ENCODE measurements at regions not wholly inside any gene's neighbourhood (a gene's known extent, or its start where the extent isn't known, plus 50 kb on each side); places are given as distances from the start of the nearest gene placed in this dataset.

- TF ChIP-seq ZNF462 (CRISPR knock-in tag; IDR thresholded peaks at IDR 0.05): no peak
- TF ChIP-seq CREB1 (CRISPR knock-in tag; IDR thresholded peaks at IDR 0.05; ENCODE audit: low read depth): no peak
These were observed 394.5 kb downstream of the MFSD1 start (continued) for GRCh38 chr3:159196359-159196758.

DNA sequence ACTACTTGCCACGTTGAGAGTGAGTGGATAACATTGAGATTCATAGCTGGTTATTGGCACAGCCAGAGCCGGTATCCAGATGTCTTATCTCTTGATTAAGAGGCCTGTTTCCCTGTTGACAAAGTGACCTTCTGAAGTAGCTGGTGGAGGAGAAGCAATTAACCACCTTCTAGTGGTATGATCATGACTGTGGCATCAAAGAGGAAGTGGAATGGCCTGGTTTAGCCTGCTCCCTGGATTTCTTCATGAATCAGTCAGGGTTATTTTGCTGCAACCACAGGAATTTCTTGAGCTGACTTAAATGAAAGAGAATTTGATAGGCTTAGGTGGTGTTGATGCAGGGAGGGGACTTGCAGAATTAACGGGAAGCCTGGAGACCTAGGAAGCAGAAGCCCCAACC is 398.3 kb downstream of the MFSD1 start:
- H3K79me2 ChIP-seq (replicated peaks; ENCODE audit: insufficient read depth): no peaks in the 10 kb centered on the region
- H3K4me1 ChIP-seq (ENCODE audit: insufficient read depth): no peaks in the 10 kb centered on the region
- H3K9me2 ChIP-seq (ENCODE audit: insufficient read depth): no peaks in the 10 kb centered on the region
- peaks cover 11% of the 10 kb centered on the region; the same call in 2 of the 3 replicates for H3K9me3 Mint-ChIP-seq
- H2AFZ ChIP-seq: no peak overlapping the region
- H3K36me3 Mint-ChIP-seq (ENCODE audit: low read depth): no peaks in the 10 kb centered on the region
- H3K4me3 Mint-ChIP-seq: no peak overlapping the region
- H3F3A ChIP-seq (replicated peaks; ENCODE audit: low read depth): no peaks in the 10 kb centered on the region
- no peak for ATAC-seq
- H4K20me1 ChIP-seq (replicated peaks; ENCODE audit: insufficient read depth): no peaks in the 10 kb centered on the region
- no peaks in the 10 kb centered on the region for H3K27me3 ChIP-seq (ENCODE audit: insufficient read depth)
- no peaks in the 10 kb centered on the region for H3K27me3 Mint-ChIP-seq (ENCODE audit: insufficient read depth, low read depth, poor library complexity)
- H3K27ac ChIP-seq (ENCODE audit: low read depth): no peak overlapping the region
- no peak overlapping the region for H3K4me3 ChIP-seq
- TF ChIP-seq NANOG (IDR thresholded peaks at IDR 0.05; ENCODE audit: borderline replicate concordance) (no peak), ZNF114 (CRISPR knock-in tag; IDR thresholded peaks at IDR 0.05) (no peak), CREB1 (CRISPR knock-in tag; IDR thresholded peaks at IDR 0.05; ENCODE audit: low read depth) (no peak), EZH2phosphoT487 (IDR thresholded peaks at IDR 0.05; ENCODE audit: unreplicated experiment) (no peak), ETS1 (IDR thresholded peaks at IDR 0.05) (no peak)
- H3K4me1 Mint-ChIP-seq: peaks cover 8% of the 10 kb centered on the region
- DNase-seq (ENCODE audit: low spot score): no peak
- no peak overlapping the region for H3K27ac Mint-ChIP-seq
- no peaks in the 10 kb centered on the region for H3K36me3 ChIP-seq (ENCODE audit: insufficient read depth)
- no peak overlapping the region for H3K4me2 ChIP-seq
